HG02973 (cell line): ENCODE measurements at regions not wholly inside any gene's neighbourhood (a gene's known extent, or its start where the extent isn't known, plus 50 kb on each side); places are given as distances from the start of the nearest gene placed in this dataset.

Experiments used
- ATAC-seq: cut with Tn5 transposase; IDR thresholded peaks from one replicate; pipeline ENCODE4 v1.9.1; 2021; ENCODE audit warnings: moderate library complexity; ENCODE audit not compliant: unreplicated experiment

GRCh38 chr18:40707797-40708196 is 1247.2 kb upstream of the PIK3C3 start:
- no peak for ATAC-seq

GRCh38 chr18:40698129-40698528 is 1256.9 kb upstream of the PIK3C3 start:
- no peak for ATAC-seq

- ATAC-seq: no peak
These were observed 1259.5 kb upstream of the PIK3C3 start for GRCh38 chr18:40695526-40695925.

- no peak for ATAC-seq
These were observed 1262.2 kb upstream of the PIK3C3 start for GRCh38 chr18:40692871-40693270.

- ATAC-seq: no peak
These were observed 1265.0 kb upstream of the PIK3C3 start for GRCh38 chr18:40690062-40690461.

- ATAC-seq: no peak
These were observed 1267.6 kb upstream of the PIK3C3 start for GRCh38 chr18:40687399-40687798.

GRCh38 chr18:40686836-40687235 is 1268.2 kb upstream of the PIK3C3 start:
- no peak for ATAC-seq

GRCh38 chr18:40685219-40685618 is 1269.8 kb upstream of the PIK3C3 start:
- no peak for ATAC-seq

- no peak for ATAC-seq
These were observed 1276.7 kb upstream of the PIK3C3 start for GRCh38 chr18:40678318-40678717.

- ATAC-seq: no peak
These were observed 1278.4 kb upstream of the PIK3C3 start for GRCh38 chr18:40676668-40677067.

- no peak for ATAC-seq
These were observed 1281.9 kb upstream of the PIK3C3 start for GRCh38 chr18:40673150-40673549.

GRCh38 chr18:40672590-40672989 is 1282.4 kb upstream of the PIK3C3 start:
- no peak for ATAC-seq

- ATAC-seq: no peak
These were observed 1284.2 kb upstream of the PIK3C3 start for GRCh38 chr18:40670668-40671375.

- ATAC-seq: no peak
These were observed 1292.1 kb upstream of the PIK3C3 start for GRCh38 chr18:40662898-40663437.

GRCh38 chr18:40653682-40654081 is 1301.4 kb upstream of the PIK3C3 start:
- no peak for ATAC-seq

GRCh38 chr18:40652321-40652720 is 1302.7 kb upstream of the PIK3C3 start:
- ATAC-seq: no peak

- ATAC-seq: no peak
These were observed 1303.9 kb upstream of the PIK3C3 start for GRCh38 chr18:40651163-40651562.

GRCh38 chr18:40642692-40643229 is 1312.3 kb upstream of the PIK3C3 start:
- no peak for ATAC-seq

- ATAC-seq: no peak
These were observed 1323.7 kb upstream of the PIK3C3 start for GRCh38 chr18:40631319-40631718.

GRCh38 chr18:40630496-40630895 is 1324.5 kb upstream of the PIK3C3 start:
- no peak for ATAC-seq

- no peak for ATAC-seq
These were observed 1330.1 kb upstream of the PIK3C3 start for GRCh38 chr18:40624959-40625358.

- ATAC-seq: no peak
These were observed 1341.3 kb upstream of the PIK3C3 start for GRCh38 chr18:40613721-40614120.

GRCh38 chr18:40612356-40612755 is 1342.7 kb upstream of the PIK3C3 start:
- ATAC-seq: no peak
